Right cardiac atrium (tissue), 5 donors: ENCODE measurements at regions not wholly inside any gene's neighbourhood (a gene's known extent, or its start where the extent isn't known, plus 50 kb on each side); places are given as distances from the start of the nearest gene placed in this dataset.

Source experiments
- ATAC-seq, 2 donors: fragments of 200-7000 bp; cut with Tn5 transposase; one replicate each; pipeline versions ENCODE4 v1.8.0 to v1.9.1; 2020; ENCODE audit warnings: moderate library complexity in 2 of 2, mild to moderate bottlenecking in 1 of 2
- DNase-seq, 3 donors: peaks; one replicate each; pipeline ENCODE4 v3.0.0-alpha.2; 2020
- H3K27ac ChIP-seq: one replicate; pipeline ENCODE4 v1.5.1; 2013; ENCODE audit warnings: mild to moderate bottlenecking, low read length, control low read depth, moderate library complexity
- H3K27me3 ChIP-seq: one replicate; pipeline ENCODE4 v1.6.1; 2013; ENCODE audit not compliant: control insufficient read depth, insufficient read depth
- H3K4me1 ChIP-seq: one replicate; pipeline ENCODE4 v1.6.1; 2013; ENCODE audit warnings: low read length; ENCODE audit not compliant: control insufficient read depth, insufficient read depth
- H3K4me3 ChIP-seq: one replicate; pipeline ENCODE4 v1.5.1; 2013; ENCODE audit warnings: low read length, control low read depth
- H3K9me3 ChIP-seq: one replicate; pipeline ENCODE4 v1.6.1; 2013; ENCODE audit warnings: low read length; ENCODE audit not compliant: control insufficient read depth
- WGBS: extraction: QIAGEN DNeasy Blood & Tissue Kit; methylation state at CpG from one replicate; pipeline ENCODE4 v1.1.7; 2013; 5-methylcytosine and 5-hydroxymethylcytosine counted together
- intact Hi-C, 4 donors: fragments of 100-400 bp; cut with DNase I; formaldehyde crosslinking; loops; one replicate each; pipeline versions ENCODE4 v1.11.0 to v1.14.0; 2022 to 2023
- donor health status: healthy with polysubstance abuse.
- donor health status: DM: no; HTN: yes; CAD: no.
- donor health status: DM: no; HTN: no; CAD: no.
- donor health status: DM: no; HTN: yes; CAD: no; lungs with severe emphysema.
- donor health status: DM: yes; HTN: yes; CAD: no.

DNA sequence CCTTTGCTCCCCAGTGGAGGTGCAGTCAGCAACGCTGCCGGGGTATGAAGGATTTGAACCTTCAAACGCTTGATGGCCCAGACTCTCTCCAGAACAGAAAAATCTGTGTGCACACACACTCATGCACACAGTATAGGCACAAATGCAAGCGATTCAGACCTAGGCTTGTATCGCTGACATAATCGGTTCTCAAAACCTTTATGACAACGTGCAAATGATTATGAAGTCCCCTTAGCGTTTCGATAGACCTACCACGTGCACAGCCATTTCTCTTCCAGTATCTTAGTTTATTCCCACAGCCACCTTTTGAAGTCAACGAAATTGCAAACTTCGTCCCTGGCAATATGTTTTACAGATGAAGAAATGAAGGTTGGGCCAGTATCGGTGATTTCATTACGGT lies 138.9 kb upstream of the MYCN start:
- no peak overlapping the region for H3K27ac ChIP-seq
- H3K9me3 ChIP-seq: no peaks in the 10 kb centered on the region
- no peak for ATAC-seq
- no peak overlapping the region for H3K4me3 ChIP-seq
- DNase-seq: no peak
- no peaks in the 10 kb centered on the region for H3K27me3 ChIP-seq
- WGBS: 96% methylated on average over 14 of the region's 14 CpGs
- intact Hi-C loops: no loop called here
- no peaks in the 10 kb centered on the region for H3K4me1 ChIP-seq

DNA sequence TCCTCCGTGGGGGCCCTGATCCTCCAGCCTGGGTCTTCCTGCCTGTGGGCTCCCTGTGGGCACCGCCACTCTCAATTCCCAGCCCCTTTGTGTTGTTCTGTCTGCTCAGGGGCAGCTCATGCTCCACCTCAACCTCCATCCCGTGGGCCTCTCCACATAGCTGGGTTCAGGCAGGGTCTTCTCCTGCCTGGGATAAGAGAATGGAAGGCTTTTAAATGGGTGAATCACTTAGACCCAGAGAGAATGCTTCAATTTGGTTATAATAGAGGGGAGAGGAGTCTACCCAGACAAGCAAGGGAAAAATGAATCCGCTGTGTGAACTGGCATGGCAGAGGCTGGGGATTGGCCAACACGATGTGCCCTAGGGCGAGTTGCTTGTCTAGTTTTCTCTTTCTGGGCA lies 138.4 kb upstream of the MYCN start:
- no peak overlapping the region for H3K4me3 ChIP-seq
- no peaks in the 10 kb centered on the region for H3K27me3 ChIP-seq
- no peaks in the 10 kb centered on the region for H3K4me1 ChIP-seq
- H3K9me3 ChIP-seq: no peaks in the 10 kb centered on the region
- DNase-seq (no peak), ATAC-seq (no peak)
- no peak overlapping the region for H3K27ac ChIP-seq
- 92% methylated on average over 6 of the region's 6 CpGs for WGBS
- intact Hi-C loops: no loop called here

DNA sequence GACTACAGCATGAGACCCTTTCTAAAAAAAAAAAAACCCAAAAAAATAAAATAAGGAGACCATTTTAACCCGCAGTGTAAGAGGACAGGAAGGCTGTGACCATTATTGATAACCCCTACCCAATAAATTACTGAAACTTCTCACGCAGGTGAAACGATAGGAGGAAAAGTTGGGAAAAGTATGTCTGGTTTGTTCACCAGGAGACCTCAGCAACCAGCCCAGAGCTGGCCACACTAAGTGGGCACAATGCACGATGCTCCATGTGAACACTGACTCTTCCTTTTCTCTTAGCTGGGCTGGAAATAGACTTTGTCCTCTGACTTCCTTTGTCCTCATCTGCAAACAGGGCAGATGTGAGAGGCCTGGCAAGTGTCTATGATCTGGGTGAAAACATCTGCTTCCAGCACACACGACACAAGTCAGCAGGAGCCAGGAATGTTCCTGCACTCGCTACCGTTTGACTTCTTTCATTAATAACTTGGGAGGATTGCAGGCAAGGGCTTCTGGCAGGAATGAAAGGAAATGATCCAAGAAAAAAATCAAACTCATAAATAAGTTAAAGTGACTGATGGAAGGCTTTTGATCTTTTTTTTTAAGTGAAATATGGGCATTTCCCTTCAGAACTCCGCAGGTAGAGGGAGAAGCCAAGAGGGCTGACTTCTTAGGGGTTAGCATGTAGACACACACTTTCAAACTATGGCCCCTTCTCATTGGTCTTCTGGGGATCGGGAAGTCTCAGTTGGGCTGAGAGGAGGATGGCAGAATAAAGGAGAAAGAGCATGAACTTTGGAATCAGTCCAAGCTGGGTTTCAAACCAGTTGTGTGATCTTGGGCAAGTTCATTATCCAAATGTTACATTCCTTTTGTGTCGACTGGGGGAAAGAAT lies 137.4 kb upstream of the MYCN start:
- H3K27ac ChIP-seq: no peak overlapping the region
- 55% methylated on average over 10 of the region's 10 CpGs for WGBS
- intact Hi-C loops: no loop called here
- ATAC-seq: no peak
- DNase-seq: no peak
- H3K4me1 ChIP-seq: no peaks in the 10 kb centered on the region
- H3K9me3 ChIP-seq: no peaks in the 10 kb centered on the region
- H3K4me3 ChIP-seq: no peak overlapping the region
- no peaks in the 10 kb centered on the region for H3K27me3 ChIP-seq

DNA sequence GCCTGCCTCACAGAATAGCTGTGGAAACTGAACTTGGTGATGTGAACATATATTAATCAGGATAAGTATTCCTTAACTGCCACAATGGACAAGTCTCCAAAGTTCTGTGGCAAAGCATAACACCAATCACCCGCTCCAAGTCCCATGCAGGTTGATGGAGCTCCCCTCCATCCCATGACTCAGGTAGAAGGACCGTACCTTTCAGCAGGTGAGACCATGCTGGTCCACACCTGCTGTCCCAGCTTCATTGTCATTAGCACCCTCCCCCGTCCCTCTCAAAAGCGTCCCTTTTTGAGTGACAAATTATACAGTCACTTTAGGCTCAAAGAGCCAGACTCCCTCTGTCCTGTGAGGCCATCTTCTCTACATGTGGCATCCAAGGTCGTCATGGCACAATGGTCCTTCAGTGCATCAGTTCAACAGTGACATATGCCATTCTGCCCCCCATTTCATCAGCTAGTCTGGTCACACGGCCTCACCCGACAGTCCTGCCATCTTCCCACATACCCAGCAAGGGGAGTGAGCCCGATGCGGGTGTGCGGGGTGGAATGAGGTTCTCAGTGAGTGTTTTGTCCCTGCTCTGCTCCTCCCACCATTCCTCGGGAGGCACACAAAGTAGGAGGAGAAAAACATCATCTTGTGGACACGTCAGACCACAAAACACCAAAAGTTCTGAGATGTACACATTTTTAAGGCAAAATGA lies 136.7 kb upstream of the MYCN start:
- Histone ChIP-seq H3K27ac (no peak overlapping the region), H3K9me3 (no peaks in the 10 kb centered on the region), H3K27me3 (no peaks in the 10 kb centered on the region), H3K4me1 (no peaks in the 10 kb centered on the region), H3K4me3 (no peak overlapping the region)
- 91% methylated on average over 12 of the region's 12 CpGs for WGBS
- DNase-seq: no peak
- intact Hi-C loops: no loop called here
- no peak for ATAC-seq

DNA sequence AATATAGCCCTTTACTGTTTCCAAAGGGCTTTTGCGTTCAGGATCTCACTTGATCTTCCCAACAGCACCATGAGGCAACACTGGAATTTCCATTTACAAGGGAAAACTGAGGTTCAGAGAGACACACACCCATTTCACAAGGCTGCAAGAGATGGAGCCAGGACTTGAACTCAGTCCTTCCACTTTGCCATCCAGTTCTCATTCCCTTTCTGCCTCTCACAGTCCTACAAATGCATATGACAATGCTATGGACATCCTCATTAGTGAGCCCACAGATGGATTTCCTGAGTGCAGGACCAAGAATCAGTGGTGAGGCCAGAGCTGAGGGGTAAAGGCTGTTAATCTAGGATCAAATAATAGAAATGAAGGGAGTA lies 136.1 kb upstream of the MYCN start:
- intact Hi-C loops: no loop called here
- WGBS: 93% methylated on average over 1 of the region's 1 CpG

DNA sequence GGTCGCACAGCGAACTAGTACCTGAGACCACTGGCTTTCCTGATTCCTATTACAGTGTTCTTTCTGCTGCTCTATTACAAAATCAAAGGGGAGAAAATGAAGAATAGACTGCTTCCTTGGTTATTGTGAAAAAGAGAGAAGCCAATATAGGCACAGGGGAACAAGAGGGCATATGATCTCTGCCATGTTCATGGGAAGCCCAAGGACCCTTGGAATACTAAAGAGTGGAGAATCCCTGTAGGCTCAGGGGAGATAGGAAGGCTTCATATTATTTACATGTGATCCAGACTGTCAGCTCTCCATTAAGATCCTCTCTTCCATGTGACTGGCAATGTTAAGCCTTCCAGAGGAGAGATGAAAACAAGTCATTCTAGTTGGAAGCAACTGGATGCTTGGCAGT lies 135.7 kb upstream of the MYCN start:
- Histone ChIP-seq H3K27ac (no peak overlapping the region), H3K4me3 (no peak overlapping the region), H3K9me3 (no peaks in the 10 kb centered on the region), H3K4me1 (no peaks in the 10 kb centered on the region), H3K27me3 (no peaks in the 10 kb centered on the region)
- no peak for DNase-seq
- WGBS: 98% methylated on average over 2 of the region's 2 CpGs
- intact Hi-C loops: no loop called here
- ATAC-seq: no peak

More for the DNA sequence above, 136.1 kb upstream of the MYCN start:
- Histone ChIP-seq H3K4me1 (no peaks in the 10 kb centered on the region), H3K27me3 (no peaks in the 10 kb centered on the region), H3K27ac (no peak overlapping the region), H3K4me3 (no peak overlapping the region), H3K9me3 (no peaks in the 10 kb centered on the region)
- DNase-seq (no peak), ATAC-seq (no peak)

DNA sequence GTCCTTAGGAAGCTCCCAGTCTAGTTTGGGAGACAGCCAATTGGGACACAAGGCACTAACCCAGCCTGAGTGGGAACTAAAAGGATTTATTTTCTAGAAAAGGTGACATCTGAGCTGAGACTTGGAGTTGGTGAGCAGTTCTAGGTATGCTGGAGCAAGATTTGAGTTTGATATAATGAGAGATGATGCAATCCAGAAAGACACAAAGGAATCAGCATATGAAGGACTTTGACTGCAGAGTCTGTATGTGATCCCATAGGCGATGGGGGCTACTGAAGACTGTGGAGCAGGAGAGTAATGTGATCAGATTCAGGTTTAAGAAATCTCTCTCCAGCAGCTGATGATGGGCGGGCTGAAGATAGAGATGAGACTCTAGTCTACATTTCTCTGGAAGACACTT lies 135.1 kb upstream of the MYCN start:
- no peaks in the 10 kb centered on the region for H3K4me1 ChIP-seq
- DNase-seq (no peak), ATAC-seq (no peak)
- WGBS: 96% methylated on average over 2 of the region's 2 CpGs
- no peak overlapping the region for H3K4me3 ChIP-seq
- intact Hi-C loops: no loop called here
- no peaks in the 10 kb centered on the region for H3K27me3 ChIP-seq
- no peak overlapping the region for H3K27ac ChIP-seq
- H3K9me3 ChIP-seq: no peaks in the 10 kb centered on the region

DNA sequence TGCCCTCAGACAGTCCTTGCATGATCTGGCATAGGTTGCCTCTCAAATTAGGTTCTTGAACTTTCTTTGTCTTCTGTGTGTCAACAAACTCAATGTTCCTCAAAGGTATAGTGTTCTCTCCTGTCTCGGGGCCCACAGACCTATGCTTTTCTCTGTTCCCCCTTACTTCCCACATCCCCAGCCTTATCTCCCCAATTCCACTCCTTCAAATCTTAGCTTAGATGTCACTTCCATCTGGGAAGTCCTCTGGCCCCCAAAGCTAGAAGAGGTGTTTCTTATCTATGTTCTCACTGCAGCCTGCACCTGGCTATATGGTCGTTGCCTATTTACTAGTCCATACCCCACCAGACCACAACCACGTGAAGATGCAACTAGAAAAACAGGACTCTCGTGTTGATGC lies 134.6 kb upstream of the MYCN start:
- H3K27me3 ChIP-seq: no peaks in the 10 kb centered on the region
- 92% methylated on average over 4 of the region's 4 CpGs for WGBS
- no peak for ATAC-seq
- no peaks in the 10 kb centered on the region for H3K4me1 ChIP-seq
- no peak for DNase-seq
- H3K27ac ChIP-seq: no peak overlapping the region
- H3K4me3 ChIP-seq: no peak overlapping the region
- intact Hi-C loops: no loop called here
- no peaks in the 10 kb centered on the region for H3K9me3 ChIP-seq

DNA sequence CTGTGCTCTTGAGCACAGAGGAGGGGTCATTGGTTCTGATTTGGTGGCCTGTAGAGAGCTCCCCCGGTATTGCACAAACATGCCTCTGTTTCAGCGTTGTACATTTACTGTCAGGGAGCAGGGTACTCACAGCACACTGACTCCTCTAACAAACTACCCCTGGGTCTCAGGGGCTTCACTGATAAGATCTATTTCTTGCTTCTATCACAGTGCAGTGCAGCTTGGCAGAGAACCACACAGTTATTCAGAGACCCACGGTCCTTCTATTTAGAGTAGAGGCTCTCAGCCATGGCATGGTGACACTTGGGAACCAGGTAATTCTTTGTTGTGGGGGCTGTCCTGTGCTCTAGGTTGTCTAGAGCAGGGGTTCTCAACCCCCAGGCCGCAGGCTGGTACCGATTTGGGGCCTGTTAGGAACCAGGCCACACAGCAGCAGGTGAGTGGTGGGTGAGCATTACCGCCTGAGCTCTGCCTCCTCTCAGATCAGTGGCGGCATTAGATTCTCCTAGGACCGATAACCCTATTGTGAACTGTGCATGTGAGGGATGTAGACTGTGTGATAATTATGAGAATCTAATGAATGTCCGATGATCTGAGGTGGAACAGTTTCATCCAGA lies 133.4 kb upstream of the MYCN start:
- H3K4me1 ChIP-seq: no peaks in the 10 kb centered on the region
- no peak for ATAC-seq
- no peaks in the 10 kb centered on the region for H3K9me3 ChIP-seq
- WGBS: 90% methylated on average over 9 of the region's 9 CpGs
- no peaks in the 10 kb centered on the region for H3K27me3 ChIP-seq
- intact Hi-C loops: no loop called here
- no peak for DNase-seq
- no peak overlapping the region for H3K4me3 ChIP-seq
- H3K27ac ChIP-seq: no peak overlapping the region

DNA sequence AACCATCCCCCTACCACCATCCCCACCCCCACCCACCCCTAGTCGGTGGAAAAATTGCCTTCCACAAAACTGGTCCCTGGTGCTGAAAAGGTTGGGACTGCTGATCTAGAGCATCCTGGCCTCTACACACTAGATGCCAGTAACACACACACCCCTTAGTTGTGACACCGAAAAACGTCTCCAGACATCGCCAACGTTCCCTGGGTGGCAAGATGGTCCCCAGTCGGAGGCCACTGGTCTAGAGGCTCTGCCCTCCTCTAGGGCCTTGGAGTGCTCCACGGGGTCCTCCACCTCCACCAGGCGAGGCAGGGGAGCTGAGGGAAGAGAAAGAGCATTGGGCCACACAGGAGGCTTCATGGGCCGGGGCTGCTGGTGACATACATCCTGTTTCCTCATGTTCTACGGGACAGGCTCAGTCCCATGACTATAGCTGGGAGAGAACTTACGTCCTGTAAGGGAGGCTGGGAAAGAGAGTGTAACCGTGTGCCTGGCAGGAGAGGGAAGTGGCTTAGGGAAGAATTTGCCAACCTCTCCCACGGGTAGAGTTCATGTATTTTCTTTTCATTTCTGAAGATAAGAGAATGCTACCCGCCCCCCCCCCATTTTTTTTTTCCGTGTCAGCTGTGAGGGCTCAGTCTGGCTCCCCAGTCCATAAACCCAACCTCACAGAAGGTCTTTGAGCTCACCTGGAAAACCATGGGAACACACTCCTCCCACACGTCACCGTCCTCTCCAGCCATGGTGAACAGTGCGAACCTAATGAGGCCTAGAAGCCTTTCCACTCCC lies 132.7 kb upstream of the MYCN start:
- no peak for ATAC-seq
- Histone ChIP-seq H3K27ac (no peak overlapping the region), H3K4me1 (no peaks in the 10 kb centered on the region), H3K27me3 (no peaks in the 10 kb centered on the region), H3K4me3 (no peak overlapping the region), H3K9me3 (no peaks in the 10 kb centered on the region)
- no peak for DNase-seq
- intact Hi-C loops: no loop called here
- WGBS: 80% methylated on average over 18 of the region's 18 CpGs
